ENCODE measurements at regions not wholly inside any gene's neighbourhood (a gene's known extent, or its start where the extent isn't known, plus 50 kb on each side); places are given as distances from the start of the nearest gene placed in this dataset.
"Not testable (repeated sequence)": the region's sequence is repeated elsewhere in the genome, so short reads cannot be mapped to it uniquely, and the experiment has no call there.

DNA sequence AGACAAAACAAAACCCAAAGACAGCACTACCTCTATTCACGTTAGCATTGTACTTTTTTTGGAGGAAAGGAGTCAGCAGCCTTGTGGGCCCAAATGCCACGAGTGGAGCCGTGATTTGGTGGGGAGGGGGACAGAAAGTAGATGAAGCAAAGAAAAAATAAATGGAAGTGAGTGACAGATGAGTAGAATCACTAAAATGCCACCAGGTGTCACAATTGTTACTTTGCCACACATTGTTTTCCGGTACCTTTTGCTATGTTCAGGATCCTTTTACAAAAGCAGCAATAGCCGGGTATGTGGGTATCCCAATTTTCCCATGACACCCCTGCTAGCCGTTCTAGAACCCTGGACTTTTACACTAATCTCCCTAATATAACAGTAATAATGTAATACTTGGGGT, 85.0 kb upstream of the AK4 start:
- DNase-seq = no peak

DNA sequence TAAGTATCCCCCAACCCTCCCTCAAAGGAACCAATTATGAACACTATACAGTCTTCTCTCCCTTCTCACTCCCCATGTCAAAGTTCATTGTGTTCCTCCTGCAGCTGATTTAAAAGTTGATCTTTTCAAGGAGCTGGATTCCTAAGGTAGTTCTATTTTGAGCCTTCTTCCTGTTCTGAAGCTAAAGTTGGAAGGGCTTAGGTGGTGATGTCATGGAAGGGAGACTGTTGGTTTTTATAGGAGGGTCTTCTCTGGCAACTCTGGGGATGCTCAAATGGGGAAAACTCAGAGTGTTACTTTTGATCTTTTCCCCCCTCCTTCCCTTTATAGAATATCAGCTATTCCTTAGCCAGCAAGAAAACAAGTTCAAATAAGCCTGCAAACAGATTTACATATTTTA, 83.0 kb upstream of the AK4 start:
- DNase-seq = no peak

DNA sequence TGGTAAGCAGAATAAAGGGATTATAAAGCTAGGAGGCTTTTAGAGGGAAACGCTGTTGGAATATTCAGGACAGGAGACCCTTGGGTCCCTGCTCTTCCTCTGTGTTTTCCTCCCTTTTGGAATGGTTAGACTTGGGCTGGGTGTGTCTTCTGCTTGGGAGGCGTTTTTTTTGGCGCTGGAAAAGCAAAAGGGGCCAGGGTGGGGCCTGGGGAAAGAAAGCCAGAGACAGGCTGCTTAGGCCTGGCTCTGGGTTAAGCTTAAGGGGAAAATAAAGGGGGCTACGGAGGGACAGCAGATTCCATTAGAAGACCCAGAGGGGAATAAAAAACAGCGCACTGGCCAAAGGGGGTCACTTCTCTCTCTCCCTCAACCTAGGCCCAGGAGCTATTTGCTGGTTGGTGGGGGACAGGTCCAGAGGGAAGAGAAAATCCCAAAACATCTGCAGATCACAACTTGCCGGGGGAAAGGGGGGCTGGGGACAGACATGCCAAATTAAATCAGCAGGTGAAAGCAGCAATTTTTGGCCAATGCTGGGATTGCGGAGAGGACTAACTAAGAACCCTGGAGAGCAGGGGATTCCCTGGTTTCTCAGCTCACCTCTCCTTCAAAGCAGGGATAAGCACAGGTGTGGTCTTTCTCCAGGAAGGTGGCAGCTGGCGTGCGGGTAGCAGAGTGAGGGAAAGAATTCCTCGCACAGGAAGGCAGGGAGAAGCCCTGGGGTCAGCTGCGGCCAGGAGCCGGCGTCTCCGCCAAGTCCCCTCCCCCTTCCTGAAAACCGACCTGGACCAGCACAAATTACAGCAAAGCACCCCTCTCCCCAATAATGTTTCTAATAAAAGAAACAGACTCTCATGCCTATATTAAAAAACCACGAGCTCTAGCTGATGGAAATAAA, 82.2 kb upstream of the AK4 start:
- DNase-seq = peak; percentile 51

DNA sequence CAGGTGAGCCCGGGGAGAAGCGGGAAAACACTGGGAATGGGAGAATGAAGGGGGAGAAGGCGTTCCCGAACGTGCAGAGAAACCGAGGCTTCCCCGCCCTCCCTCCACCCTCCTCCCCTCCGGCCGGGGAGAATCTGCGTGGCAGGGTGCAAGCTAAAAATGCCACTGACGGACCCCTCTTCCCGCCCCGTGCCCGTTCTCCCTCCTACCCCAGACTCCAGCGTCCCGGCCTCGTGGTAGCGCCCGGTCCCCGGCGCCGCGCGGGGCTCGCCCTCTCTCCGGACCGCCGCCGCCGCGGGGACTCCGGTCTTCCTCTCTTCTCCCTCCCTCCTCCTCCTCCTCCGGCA, 81.6 kb upstream of the AK4 start:
- DNase-seq = no peak

DNA sequence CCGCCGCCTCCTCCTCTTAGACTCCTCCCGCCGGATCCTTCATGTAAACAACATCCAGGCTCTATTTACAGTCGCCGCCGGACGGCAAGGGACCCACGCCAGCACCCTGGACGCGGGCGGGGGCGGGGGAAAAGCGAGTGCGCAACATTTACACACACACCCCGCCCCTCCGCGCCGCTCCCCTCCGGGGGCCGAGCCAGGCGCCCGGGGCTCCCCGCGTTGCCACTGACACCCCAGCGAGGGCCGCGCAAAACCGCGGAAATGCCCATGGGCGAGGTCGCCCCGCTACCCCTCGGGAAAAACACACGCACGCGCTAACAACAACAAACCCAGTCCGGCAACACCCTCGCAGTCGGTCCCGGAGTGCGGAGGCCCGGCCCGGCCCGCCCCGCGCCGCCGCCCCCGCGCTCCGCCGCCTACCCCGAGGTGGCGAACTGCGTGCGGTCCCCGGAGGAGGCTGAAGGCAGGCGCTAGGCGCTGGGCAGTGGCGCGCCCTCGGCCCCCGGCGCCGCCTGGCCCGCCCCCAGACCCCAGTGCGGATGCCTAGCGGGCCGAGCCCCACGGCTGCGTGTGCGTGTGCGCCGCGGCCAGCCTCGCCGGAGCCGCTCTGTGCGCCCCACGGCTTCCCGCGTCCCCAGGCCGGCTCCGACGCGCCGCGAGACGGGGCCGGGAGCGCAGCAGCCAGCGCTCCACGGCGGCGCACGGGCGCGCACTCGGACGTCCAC, 81.1 kb upstream of the AK4 start:
- DNase-seq = peak; percentile 86

DNA sequence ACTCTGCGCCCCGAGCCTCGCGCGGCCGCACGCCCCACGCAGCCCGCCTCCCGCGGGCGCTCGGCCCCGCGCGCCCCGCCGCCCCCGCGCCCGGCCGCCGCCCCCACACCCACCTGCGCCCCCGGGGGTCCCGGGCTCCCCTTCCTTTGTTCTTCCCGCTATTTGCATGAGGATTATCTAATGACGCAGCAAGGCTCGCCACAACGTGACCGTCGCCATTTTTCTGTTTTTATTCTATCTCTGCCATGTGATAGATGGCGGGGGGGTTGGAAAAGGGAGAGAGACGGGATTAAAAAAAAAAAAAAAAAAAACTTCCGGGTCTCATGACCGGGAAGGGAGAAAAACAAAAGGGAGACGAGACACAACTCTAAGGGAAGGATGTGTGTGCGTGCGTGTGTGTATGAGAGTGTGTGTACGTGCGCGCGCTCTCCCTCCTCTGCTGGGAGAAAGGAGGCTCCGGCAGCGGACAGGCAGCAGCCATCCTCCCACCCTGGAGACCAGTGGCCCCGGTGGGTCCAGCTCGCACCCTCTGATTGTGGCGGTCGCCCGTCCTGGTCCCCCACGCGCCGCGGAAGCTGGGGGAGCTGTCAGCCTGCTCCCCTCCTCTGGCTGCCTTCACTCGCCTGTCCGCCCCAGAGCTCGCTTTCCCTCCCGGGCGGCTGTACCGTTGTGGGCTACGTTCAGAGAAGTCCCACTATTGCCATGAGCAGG, 80.4 kb upstream of the AK4 start:
- peak; percentile 80 for DNase-seq

- no peak for DNase-seq
Measured at GRCh38 chr1:65068202-65069010, 79.6 kb upstream of the AK4 start.

DNA sequence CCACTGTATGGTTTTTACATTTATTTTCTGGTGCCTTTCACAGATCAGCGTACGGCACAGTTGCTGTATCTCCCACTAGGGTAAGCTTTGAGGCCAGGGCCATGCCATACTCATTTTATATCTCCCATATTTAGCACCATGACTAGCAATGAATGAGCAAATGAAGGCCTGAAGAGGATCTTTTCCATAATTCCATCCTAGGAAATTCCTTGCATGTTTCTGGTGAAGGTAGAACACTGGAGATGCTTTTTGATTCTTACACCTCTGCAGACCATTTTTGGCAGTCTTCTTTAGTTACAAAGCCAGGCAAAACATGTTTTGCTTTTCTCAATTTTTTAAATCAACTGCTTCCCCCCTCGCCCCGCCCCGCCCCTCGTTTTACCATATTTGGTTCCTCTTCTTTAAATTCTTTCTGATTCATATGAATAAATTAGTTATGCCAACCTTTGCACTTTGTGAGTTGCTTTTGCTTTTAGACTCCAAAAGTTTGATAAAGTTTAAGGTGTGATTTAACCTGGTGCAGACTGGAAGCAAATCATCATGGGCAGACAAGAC, 78.9 kb upstream of the AK4 start:
- DNase-seq = no peak

DNA sequence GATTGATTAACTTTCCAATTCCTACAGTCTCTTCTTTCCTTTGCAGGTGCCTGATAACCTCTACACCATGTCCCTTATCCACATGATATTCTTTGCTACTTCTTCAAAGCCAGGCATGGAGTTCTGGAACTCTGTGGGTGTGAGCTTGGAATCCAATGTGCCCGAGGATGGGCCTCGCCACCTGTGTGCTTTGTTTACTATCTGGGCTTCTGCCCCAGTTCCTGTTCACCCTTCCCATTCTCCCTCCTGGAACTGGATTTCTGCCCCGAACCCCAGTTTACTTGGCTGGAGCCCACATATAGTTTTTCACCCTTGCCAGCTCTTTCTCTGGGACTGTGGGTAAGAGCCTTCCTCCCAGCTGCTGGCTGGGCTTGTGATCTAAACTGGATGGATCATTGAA, 75.2 kb upstream of the AK4 start:
- no peak for DNase-seq

DNA sequence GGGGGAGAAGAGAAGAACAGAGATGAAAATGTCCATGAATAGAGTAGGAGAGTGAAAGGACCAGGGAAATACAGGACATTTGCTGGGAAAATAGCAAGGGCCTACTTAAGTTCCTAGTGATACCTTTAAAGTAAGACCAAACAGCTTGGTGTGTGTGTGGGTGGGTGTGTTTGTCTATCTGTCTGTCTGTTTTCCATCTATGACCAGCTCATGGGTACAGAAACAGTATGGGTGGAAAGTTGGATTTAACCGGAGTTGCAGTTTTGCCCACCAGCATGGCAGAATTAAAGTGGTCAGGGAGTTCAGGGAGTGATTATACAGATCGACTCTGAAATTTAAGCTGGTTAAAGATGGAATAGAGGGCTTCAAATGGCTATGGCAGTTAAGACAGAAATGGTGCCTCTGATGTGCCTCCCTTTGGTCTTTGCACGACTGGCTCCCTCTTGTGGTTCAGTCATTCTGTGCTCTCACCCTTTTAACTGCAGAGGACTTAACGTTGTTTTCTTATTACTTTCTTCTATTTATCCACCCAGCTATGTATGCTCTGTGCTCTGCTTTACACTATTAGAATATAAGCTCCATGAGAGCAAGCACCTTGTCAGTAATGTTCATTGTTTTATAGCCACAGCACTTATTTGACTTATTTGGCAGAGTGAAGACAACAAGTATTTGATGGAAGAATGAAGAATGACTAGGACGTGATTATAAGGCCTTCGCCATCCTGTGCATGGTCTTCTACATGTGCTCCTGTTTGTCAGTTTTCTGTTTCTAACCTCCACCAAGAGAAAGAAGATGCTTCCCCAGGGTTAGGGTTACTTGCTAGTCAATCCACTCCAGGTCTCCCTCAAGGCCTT, 72.7 kb upstream of the AK4 start:
- no peak for DNase-seq

- no peak for DNase-seq
Measured at GRCh38 chr1:65077369-65077768, 70.6 kb upstream of the AK4 start.

GRCh38 chr1:65079941-65080340, 68.1 kb upstream of the AK4 start:
- DNase-seq = no peak

- no peak for DNase-seq
Measured at GRCh38 chr1:65082346-65083040, 65.5 kb upstream of the AK4 start.

- no peak for DNase-seq
Measured at GRCh38 chr1:65083263-65083896, 64.6 kb upstream of the AK4 start.

DNA sequence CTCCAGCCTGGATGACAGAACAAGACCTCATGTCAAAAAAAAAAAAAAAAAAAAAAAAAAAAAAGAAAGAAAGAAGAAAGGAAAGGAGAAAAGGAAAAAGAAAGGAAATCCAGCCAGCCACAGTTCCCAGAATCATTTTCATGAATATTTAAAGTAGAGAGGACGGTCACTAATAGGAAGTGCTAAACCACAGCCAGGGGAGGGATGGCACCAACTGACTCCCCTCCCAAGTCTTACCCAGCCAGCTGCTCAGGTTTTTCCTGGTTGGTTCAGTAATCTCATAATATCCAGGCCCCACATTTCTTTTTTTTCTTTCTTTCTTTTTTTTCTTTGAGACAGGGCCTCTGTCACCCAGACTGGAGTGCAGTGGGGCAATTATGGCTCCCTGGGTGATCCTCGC, 63.9 kb upstream of the AK4 start:
- no peak for DNase-seq

DNA sequence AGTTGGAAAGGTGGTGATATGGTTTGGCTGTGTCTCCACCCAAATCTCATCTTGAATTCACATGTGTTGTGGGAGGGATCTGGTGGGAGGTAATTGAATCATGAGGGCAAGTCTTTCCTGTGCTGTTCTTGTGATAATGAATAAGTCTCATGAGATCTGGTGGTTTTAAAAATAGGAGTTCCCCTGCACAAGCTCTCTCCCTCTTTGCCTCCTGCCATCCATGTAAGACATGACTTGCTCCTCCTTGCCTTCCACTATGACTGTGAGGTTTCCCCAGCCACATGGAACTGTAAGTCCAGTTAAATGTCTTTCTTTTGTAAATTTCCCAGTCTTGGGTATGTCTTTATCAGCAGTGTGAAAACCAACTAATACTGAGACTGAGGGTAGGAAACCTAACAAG, 60.5 kb upstream of the AK4 start:
- DNase-seq = not testable (repeated sequence)

GRCh38 chr1:65090406-65090805, 57.6 kb upstream of the AK4 start:
- DNase-seq = no peak

DNA sequence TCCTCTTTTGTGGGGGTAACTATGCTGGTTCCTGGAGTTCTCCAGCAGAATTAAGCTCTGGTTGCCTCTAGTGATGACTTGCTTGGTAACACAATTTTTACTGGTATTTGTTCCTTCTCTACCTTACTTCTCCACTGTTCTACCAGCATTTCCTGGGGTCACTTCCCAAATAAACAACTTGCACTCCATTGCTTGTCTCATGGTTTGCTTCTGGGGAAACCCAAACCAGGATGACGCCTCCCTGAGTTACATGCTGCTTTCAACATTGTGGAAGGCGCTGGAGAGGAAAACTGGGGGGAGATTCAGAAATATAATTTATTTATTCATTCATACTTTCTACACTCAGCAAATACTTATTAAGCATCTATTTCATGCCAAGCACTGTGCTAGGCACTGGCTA, 55.3 kb upstream of the AK4 start:
- DNase-seq = no peak

GRCh38 chr1:65097076-65097475, 50.9 kb upstream of the AK4 start:
- no peak for DNase-seq
